ENCODE measurements at regions not wholly inside any gene's neighbourhood (a gene's known extent, or its start where the extent isn't known, plus 50 kb on each side); places are given as distances from the start of the nearest gene placed in this dataset.

GRCh38 chr18:22831441-22831904 lies 101.7 kb upstream of the RBBP8 start:
- TF ChIP-seq, protein P1, sequence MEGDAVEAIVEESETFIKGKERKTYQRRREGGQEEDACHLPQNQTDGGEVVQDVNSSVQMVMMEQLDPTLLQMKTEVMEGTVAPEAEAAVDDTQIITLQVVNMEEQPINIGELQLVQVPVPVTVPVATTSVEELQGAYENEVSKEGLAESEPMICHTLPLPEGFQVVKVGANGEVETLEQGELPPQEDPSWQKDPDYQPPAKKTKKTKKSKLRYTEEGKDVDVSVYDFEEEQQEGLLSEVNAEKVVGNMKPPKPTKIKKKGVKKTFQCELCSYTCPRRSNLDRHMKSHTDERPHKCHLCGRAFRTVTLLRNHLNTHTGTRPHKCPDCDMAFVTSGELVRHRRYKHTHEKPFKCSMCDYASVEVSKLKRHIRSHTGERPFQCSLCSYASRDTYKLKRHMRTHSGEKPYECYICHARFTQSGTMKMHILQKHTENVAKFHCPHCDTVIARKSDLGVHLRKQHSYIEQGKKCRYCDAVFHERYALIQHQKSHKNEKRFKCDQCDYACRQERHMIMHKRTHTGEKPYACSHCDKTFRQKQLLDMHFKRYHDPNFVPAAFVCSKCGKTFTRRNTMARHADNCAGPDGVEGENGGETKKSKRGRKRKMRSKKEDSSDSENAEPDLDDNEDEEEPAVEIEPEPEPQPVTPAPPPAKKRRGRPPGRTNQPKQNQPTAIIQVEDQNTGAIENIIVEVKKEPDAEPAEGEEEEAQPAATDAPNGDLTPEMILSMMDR (IDR thresholded peaks at IDR 0.05; ENCODE audit: insufficient read depth, low read depth, low read length) = no peak
- DNase-seq (ENCODE audit: low read depth) = peak; percentile 62
- H3K4me3 ChIP-seq (ENCODE audit: low read depth, low read length) = no peak overlapping the region

- H3K4me3 ChIP-seq (ENCODE audit: low read depth, low read length) = no peak overlapping the region
- TF ChIP-seq, protein P1 (IDR thresholded peaks at IDR 0.05; ENCODE audit: insufficient read depth, low read depth, low read length) = no peak
- DNase-seq (ENCODE audit: low read depth) = no peak
These were observed 96.2 kb upstream of the RBBP8 start for GRCh38 chr18:22836932-22837331.

GRCh38 chr18:22838221-22838620 lies 94.9 kb upstream of the RBBP8 start:
- H3K4me3 ChIP-seq (ENCODE audit: low read depth, low read length) = no peak overlapping the region
- TF ChIP-seq, protein P1 (IDR thresholded peaks at IDR 0.05; ENCODE audit: insufficient read depth, low read depth, low read length) = no peak
- no peak for DNase-seq (ENCODE audit: low read depth)

DNA sequence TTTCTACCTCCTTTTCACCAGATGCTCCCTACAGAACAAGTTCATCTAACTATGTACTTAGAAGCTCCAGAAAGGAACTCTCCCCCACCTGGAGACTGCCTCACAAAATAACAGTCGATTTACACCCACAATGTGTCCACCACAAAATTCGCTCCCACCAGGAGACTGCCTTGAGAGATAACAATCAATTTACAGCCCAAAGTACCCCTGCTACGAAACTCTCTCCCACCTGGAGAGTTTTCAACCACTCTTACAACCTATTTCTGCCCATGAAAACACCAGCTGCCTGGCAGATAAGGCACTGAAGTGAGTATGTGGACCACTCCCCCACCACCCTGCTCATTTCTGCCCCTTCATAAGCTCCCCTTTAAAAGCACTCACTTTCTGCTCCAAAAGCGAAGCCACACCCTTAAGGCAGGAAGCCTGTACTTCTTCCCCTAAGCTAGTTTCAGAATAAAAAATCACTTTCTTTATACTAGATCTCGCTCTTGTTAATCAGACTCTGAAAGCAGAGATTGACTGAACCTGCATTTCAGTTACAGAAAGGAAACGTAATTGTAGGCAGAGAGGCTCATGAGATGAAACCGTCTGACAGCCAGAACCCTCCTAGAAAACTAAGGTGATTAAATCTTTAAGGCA lies 94.4 kb upstream of the RBBP8 start:
- TF ChIP-seq, protein P1 (IDR thresholded peaks at IDR 0.05; ENCODE audit: insufficient read depth, low read depth, low read length) = no peak
- no peak for DNase-seq (ENCODE audit: low read depth)
- no peak overlapping the region for H3K4me3 ChIP-seq (ENCODE audit: low read depth, low read length)

GRCh38 chr18:22839340-22839821 lies 93.7 kb upstream of the RBBP8 start:
- H3K4me3 ChIP-seq (ENCODE audit: low read depth, low read length) = no peak overlapping the region
- TF ChIP-seq, protein P1 (IDR thresholded peaks at IDR 0.05; ENCODE audit: insufficient read depth, low read depth, low read length) = no peak
- DNase-seq (ENCODE audit: low read depth) = no peak

DNA sequence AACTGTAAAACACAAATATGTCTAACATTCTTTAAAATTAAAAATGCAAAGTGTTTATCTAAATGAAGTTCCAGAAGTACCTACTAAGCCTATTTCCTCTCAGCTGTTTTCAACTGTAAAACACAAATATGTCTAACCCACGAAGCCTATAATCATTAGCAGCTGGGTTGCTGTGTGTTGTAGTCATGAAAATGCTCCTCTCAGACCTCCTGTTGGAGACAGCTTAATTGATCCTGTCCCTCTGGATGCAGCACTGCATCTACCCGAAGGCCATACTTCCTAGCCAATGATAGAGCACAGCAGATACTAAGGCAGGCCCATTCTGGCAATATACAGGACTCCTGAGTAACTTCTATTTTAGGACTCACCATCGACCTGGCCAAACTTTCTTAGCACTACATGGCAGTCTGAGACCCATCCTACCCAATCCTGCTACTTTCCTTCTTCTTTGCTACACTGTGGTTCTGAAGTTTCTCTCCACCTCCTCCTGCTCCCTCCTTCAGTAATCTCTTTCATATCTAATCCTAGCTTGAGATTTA lies 92.5 kb upstream of the RBBP8 start:
- TF ChIP-seq, protein P1 (IDR thresholded peaks at IDR 0.05; ENCODE audit: insufficient read depth, low read depth, low read length) = no peak
- no peak overlapping the region for H3K4me3 ChIP-seq (ENCODE audit: low read depth, low read length)
- DNase-seq (ENCODE audit: low read depth) = no peak
